ENCODE measurements at regions not wholly inside any gene's neighbourhood (a gene's known extent, or its start where the extent isn't known, plus 50 kb on each side); places are given as distances from the start of the nearest gene placed in this dataset.

- H3K4me3 ChIP-seq (ENCODE audit: control insufficient read depth, low read depth, low read length): no peak overlapping the region
- DNase-seq (ENCODE audit: low read depth): peak; percentile 44
- peak; percentile 26 for TF ChIP-seq CTCF (conservative IDR thresholded peaks at IDR 0.05; ENCODE audit: control insufficient read depth, insufficient read depth, low read depth, low read length)
Observed at GRCh38 chr2:228699400-228699799, 517.9 kb upstream of the SPHKAP start.

GRCh38 chr2:228698963-228699362, 517.5 kb upstream of the SPHKAP start:
- no peak for TF ChIP-seq CTCF (conservative IDR thresholded peaks at IDR 0.05; ENCODE audit: control insufficient read depth, insufficient read depth, low read depth, low read length)
- DNase-seq (ENCODE audit: low read depth): peak; percentile 6
- no peak overlapping the region for H3K4me3 ChIP-seq (ENCODE audit: control insufficient read depth, low read depth, low read length)

GRCh38 chr2:228697456-228697855, 516.0 kb upstream of the SPHKAP start:
- no peak for DNase-seq (ENCODE audit: low read depth)
- TF ChIP-seq CTCF (conservative IDR thresholded peaks at IDR 0.05; ENCODE audit: control insufficient read depth, insufficient read depth, low read depth, low read length): no peak

GRCh38 chr2:228690681-228691080, 509.2 kb upstream of the SPHKAP start:
- no peak for TF ChIP-seq CTCF (conservative IDR thresholded peaks at IDR 0.05; ENCODE audit: control insufficient read depth, insufficient read depth, low read depth, low read length)
- no peak overlapping the region for H3K4me3 ChIP-seq (ENCODE audit: control insufficient read depth, low read depth, low read length)
- no peak for DNase-seq (ENCODE audit: low read depth)

More at GRCh38 chr2:228697456-228697855, 516.0 kb upstream of the SPHKAP start:
- H3K4me3 ChIP-seq (ENCODE audit: control insufficient read depth, low read depth, low read length): no peak overlapping the region

- DNase-seq (ENCODE audit: low read depth): peak; percentile 8
- peak; percentile 20 for TF ChIP-seq CTCF (conservative IDR thresholded peaks at IDR 0.05; ENCODE audit: control insufficient read depth, insufficient read depth, low read depth, low read length)
- no peak overlapping the region for H3K4me3 ChIP-seq (ENCODE audit: control insufficient read depth, low read depth, low read length)
Observed at GRCh38 chr2:228689053-228689452, 507.6 kb upstream of the SPHKAP start.

GRCh38 chr2:228688007-228688645, 506.6 kb upstream of the SPHKAP start:
- DNase-seq (ENCODE audit: low read depth): peak; percentile 72
- no peak overlapping the region for H3K4me3 ChIP-seq (ENCODE audit: control insufficient read depth, low read depth, low read length)
- no peak for TF ChIP-seq CTCF (conservative IDR thresholded peaks at IDR 0.05; ENCODE audit: control insufficient read depth, insufficient read depth, low read depth, low read length)

GRCh38 chr2:228681979-228682378, 500.5 kb upstream of the SPHKAP start:
- no peak for TF ChIP-seq CTCF (conservative IDR thresholded peaks at IDR 0.05; ENCODE audit: control insufficient read depth, insufficient read depth, low read depth, low read length)

More at GRCh38 chr2:228681979-228682378, 500.5 kb upstream of the SPHKAP start:
- no peak overlapping the region for H3K4me3 ChIP-seq (ENCODE audit: control insufficient read depth, low read depth, low read length)
- no peak for DNase-seq (ENCODE audit: low read depth)
